ENCODE measurements at regions not wholly inside any gene's neighbourhood (a gene's known extent, or its start where the extent isn't known, plus 50 kb on each side); places are given as distances from the start of the nearest gene placed in this dataset.
A peak's percentile ranks its signal among the peaks of the same experiment; 100 is the strongest.

DNA sequence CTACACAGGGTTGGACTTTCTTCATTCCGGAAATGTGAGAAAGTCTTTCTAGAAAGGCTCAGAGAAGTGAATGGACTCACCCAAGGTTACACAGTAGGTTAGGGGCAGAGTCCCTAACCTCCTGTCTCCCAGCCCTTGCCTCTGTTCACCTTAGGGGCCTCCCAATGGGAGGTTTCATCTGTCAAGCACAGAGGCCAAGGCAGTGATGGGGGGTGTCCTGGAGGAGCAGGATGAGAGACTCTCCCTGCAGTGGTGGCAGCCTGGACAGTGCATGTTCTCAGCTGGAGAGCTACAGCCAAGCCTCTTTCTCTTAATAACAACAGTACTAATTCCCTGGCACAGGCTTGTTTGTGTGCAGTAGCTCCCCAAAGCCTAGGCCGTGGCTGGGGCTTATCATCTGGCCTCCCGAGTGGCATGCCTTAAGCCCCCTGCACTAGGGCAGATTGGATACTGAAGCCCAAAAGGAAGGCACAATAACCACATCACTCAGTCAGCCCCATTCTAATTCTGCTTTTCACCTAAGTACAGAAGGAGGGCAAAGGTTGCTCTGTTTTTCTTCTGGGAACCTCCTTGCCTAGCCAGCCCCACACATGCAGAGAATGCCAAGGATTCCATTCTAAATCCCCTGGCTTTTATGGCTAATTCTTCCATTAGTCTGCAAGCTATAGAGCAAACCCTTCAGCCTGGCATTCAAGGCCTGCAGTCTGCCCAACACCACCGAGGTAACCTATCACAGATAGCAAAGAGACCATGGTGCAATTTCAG is 50.2 kb upstream of the XPA start:
- no peak for DNase-seq

DNA sequence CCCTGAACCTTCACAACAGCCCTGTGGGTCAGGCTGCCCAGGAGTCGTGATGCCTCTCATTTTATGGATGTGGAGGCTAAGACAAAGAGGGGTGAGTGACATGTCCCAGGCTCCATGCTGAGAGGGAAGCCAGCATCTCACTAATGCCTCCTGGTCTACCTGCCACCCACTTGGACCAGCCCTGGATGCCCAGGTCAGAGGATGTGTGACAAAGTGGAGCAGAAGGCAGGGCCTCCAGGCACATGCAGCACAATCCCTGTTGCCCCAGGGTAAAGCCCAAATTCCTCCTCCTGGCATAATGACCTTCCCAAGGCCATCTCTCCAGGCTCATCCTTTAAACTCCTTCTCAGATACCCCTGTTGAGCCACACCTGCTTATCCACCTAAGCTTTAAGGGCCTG is 51.4 kb upstream of the XPA start:
- no peak for DNase-seq

DNA sequence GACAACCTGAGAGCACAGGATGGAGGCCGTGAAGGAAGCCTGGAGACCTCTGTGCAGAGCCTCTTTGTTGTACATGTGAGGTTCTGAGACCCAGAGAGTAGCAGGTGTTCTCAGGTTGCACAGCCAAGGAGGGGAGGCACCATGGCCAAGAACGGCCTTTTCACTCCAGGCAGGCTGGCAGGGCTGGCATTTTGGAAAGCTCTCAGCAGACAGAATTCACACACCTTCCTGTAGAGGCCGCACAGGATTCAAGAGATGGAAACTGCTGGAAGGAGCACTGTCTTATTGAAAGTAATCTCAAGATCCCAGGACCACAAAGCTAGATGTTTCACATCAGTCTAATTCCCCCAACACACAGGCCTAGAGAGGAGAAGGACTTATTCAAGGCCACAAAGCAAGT is 52.8 kb upstream of the XPA start:
- no peak for DNase-seq

DNA sequence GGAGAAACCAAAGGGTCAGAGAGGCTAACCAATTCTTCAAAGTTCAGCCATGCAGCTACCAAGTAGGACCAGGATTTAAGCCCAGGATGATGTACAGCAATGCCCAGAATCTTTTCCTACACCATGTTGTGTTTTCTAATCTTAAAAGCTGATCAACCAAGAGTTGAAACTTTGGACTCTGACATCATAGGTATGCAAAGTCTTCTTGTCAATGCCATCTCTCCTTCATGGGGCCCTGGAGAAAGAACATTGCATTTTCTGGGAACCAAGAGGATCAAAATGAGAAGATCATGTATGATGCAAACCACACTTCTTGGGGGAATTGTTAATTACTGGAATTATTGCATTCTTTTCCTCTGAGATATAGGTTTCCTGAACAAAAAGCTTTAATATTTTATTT is 54.4 kb upstream of the XPA start:
- DNase-seq, result no peak

DNA sequence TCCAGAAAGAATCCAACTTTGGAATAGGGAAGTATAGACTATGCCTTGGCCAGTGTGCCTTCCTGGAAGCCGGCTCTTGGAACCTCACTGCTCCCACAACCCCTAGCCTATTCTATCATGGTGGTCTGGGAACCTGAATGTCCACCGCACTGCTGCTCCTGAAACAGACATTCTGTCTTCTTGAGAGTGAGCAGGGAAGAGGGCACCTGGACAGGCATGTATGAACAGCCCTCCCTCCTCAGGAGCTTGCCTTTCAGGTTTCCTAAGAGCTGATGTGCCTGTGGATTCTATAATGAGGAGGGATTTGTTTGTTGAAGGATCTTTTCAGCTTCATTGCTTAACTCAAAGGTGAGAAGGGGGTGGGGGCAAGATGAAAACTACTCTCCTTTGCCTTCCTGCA is 55.1 kb upstream of the XPA start:
- DNase-seq, result no peak

DNA sequence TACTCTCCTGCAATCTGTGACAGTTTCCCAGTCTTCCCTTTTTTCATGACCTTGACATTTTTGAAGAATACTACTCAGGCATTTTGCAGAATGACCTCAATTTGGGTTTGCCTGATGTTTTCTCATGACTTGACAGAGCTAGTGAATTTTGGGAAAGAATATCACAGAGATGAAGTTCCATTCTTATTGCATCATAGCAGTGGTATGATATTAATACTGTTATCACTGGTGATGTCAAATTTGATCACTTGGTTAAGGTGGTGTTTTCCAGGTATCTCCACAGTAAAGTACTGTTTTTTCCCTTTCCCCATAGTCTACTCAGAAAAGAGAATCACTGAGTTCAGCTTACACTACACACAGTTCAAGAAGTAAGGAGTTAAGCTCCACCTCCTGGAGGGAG is 56.2 kb upstream of the XPA start:
- DNase-seq, result no peak

DNA sequence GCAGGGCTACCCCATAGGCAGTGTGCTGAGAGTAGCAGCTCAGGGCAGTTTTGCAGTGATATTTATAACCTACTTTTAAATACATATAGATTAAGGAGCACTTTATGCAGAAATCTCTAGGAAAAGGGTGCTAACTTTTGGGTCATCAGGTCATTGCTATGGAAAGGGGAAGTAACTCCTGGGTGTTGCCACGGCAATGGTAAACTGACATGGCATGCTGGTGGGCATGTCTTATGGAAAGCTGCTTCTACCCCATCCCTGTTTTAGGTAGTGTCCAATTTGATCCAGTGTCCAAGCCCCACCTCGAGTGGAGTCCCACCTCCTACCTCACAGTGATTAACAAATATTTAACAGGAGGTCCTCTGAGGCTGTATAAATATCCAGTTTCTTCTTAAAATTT is 56.8 kb upstream of the XPA start:
- DNase-seq, result no peak

DNA sequence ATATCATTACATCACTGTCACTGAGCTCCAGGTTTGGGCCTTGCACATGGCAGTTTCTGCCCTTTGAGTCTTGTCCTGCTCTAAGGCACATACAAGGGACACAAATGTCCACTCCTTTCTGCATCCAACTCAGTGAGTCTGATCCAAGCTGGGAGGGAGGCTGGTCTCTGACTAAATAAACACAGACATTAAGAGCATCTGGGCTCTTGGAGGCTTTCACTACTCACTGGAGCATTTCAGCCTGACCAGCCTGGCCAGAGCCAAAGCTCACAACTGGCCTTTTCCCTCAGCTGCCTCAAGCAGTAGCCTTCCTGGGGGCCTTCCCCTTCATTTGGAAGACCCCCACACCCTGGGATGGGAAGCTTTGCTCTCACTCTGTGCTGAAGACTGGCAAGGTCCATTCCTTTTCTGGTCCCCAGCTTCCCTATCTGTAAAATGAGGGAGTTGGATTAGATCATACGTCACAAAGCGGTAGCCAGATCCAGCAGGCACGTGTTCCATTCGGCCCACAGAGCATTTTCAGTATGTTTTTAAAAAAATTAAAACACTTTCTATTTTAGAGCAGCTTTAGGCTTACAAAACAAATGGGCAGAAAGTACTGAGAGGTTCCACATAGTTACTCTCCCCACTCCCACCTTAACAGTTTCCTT is 58.6 kb upstream of the XPA start:
- no peak for DNase-seq

DNA sequence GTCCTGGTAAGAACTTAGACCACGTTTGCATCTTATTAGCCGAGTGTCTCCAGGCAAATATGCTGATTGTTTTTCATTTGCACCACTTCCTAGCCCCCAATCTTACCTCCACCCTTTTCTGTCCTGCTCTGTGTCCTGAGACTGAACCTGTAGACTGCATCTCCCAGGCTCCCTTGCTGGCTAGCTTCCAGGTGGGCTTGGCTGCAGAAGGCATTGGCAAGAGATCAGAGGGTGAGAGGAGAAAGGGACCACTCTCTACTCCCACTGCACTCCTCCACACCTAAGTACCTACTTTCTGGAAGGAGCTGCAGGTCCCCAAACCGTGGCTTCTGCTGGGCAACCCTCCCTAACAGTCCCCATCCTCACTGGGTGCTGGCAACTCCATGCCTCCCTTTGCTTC is 59.9 kb upstream of the XPA start:
- no peak for DNase-seq

DNA sequence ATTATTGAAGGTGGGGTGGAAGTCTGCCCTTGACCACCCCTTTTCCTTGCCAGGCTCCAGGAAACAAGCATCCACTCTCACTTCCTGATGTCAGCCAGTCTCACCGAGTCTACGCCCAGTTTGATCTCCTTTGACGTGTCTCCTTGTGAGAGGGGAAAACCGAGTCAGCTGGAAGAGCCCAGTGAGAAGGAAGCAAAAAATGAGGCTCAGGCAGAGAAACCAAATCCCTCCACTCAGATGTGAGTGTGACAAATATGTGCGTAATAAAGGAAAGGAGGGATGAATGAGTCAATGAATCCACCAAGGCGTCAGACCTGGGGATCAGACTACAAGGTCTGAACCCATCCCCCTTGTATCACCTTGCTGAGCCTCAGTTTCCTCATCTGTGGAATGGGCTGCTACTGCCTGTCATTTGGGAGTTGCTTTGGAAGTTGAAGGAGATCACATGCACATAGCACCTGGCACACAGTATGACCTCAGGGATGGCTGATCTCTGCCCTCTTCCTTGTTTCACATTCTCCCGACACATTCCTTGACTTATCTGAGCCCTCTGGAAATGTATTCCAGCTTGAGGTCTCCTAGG is 61.3 kb upstream of the XPA start:
- DNase-seq, result no peak

DNA sequence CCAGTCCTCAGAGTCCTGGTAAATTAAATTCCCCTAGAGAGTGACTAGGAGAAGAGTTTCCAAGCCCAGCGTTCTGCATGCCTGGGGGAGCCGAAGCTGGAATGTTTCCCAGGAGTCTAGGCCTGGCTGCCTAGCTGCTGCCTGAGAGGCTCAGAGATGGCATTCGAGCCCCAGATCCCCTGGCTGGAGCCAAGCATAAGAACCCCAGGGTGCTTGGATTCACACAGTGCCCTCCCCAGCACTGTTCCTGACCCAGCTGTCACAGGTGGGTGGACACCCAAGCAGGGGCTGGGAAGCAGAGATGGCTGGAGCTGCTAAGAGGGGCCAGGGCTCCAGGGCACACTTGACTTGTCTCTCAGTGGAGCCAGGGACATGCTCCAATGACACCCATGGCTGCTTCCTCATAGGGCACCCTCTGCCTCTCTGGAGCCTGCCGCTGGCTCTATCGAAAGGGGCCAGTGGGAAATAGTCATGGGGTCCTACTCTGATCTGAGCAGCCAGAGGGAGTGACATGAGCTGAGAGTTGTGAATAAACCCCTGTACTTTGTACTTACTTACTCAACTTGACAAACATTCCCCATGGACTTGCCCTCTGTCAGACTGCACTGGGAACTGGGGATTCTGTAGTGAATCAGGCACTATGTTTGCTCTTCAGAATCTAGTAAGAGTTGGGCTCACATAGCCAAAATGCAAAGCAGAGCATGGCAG is 62.6 kb upstream of the XPA start:
- DNase-seq, result no peak

DNA sequence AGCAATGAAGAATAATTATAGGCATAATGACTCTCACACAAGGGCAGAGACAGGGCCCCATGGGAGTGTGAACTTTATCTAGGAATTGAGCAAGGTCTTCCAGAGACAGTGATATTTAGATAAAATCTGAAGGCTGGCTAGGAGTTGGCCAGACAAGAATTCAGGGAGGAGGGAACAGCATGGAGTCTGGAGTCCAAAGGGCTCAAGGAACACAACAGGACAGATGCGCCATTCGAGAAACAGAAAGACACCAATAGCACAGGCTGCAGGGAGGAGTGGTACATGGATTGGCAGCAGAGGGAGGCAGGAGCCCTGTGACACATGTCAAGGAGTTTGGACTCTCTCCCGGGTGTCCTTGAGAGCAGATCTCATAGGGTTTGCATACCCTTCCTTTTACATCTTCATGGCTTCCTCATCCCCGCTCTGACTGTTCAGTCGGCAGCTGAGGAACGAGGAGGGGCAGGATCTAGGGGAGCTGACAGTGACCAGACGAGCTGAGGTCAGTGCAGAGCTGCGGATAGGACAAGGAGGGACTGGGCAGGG is 64.0 kb upstream of the XPA start:
- no peak for DNase-seq

DNA sequence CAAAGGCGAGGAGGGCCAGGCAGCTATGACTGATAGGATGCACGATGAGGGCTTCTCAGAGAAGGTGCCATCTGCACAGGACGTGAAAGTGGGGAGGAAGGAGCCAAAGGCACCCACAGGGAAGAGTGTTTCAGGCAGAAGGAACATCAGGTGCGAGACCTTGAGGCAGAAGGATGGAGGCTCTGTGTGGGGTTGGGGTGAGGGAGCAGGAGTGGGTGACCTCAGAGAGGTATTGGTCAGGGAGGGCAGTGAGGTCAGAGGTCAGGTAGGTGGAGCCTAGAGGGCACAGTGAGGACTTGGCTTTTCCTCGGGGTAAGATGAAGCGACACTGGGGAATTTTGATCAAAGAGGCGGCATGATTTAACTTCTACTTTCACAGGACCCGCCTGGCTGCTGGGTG is 64.7 kb upstream of the XPA start:
- no peak for DNase-seq

DNA sequence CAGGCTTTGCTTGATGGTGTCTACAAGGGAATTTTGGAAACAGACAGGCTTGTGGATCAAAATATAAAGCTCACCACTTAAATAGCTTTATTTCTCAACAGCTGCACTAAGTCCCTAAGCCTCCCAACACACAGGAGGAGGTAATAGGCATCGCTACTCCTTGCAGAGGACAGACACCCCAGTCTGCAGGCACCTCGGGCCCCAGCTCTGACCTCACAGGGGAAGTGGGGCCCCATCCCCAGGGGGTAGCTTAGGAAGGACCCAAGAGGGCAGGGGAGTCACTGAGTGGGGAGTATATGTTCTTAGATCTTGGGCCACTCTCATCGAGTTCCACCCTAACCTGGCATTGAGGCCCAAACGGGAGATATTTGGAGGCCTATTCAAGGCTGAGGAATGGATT is 66.7 kb upstream of the XPA start:
- no peak for DNase-seq

DNA sequence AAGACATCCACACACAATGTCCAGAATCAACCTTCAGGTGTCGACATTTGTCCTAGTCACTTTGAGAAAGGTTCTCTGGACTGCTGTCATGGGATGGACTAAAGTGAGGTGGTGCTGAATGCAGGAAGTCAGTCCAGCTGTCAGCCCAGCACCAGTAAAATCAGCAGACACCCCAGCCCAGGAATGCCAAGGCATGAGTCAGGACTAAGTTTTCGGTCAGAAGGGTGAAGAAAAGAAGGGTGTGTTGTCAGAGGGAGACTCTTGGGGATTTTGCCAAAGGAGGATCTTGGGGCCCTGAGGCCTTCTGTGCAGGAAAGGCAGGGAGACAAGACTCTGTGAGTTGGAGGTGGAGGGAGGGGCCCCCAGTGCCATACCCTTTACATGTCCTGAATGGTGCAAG is 69.0 kb upstream of the XPA start:
- DNase-seq, result no peak

DNA sequence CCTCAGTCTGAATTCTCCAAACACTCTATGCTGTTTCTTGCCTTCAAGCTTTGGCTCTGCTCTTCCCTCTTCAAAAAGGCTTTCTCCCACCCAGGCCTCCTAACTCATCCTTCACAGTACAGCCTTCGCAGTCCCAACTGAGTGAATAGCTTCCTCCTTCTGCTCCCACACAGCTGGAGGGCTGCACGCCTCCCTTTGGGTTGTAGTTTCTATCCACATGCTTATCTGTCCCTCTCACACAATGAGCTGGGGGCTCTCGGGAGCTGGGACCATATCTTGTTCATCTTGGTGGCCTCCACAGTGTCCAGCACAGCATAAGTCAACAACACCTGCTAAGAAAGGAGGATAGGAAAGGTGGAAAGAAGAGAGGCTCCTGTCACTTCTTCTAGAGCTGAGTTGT is 69.5 kb upstream of the XPA start:
- DNase-seq, result no peak

DNA sequence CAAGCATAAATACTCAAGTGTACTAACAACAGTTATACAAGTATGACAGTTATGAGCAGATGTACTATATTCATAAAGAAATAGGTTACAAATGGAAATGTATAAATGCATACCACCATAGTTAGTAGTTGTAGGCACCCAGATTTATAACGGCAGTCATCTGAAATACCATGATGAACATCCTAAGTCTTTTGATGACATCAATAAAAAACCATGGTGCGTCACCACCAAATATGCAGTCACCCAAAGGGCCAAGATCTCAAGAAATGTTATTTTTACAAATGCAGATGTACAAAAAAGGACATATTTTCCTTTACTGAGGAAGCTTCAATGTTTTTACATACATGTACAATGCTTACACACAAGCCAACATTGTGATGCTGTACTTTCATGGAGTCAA is 70.8 kb upstream of the XPA start:
- no peak for DNase-seq

DNA sequence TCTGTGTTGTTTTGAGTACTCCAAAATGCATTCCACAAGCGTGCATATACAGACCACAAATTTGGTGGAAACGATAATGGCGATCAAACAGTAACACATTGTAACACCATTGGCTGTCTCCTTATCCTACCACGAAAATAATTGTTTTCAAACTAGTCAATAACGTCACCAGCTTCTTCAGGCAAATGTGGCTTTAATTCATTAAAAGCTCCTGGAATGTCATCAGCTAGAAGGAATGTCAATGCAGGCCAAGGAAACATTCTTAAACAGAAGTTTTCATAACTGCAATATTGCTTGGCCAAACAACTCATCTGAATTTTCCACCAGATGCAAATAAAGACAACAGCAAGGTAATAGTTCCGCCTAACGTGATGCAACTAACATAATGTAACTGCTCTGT is 71.6 kb upstream of the XPA start:
- DNase-seq, result no peak

DNA sequence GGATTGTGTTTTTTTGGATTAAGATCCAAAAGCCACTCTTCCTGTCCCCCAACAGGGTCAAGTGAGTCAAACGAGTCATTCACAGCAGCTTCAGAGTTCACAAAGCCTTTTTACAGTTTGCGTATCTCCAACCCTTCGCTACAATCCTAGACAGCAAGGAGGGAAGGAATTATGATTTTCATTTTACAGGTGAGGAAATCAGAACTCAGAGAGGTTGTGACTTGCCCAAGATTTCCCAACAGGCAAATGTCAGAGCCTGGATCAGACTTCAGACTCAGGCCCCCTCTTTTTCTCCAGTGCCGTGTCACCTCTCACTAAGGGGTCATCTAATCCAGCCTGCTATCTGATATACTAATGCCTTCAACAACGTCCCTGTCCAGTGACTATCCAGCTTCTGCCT is 72.1 kb upstream of the XPA start:
- no peak for DNase-seq

DNA sequence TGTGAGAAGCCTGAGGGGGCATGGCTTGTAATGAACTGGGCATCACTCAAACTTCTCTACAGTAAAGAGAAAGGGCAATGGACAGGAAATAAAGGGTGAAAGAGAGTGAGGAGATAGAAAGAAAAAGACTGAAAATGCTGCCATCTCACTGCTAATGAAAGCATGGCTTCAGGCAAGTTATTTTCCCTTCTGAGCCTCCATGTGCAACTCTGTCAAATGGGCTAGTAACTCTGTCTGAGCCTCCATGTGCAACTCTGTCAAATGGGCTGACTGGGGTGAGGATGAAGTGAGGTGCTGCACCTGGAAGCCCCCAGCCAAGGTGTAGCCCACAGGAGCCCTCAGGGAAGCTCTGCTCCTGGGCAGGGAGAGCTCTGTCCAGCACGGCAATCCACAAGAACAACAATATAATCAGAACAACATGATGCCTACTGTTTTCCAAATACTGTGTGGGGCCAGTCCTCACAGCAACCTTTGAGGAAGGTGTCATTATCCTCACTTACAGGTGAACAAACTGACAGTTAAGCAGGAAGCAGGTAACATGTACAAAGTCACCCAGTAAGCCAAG is 73.8 kb upstream of the XPA start:
- no peak for DNase-seq

DNA sequence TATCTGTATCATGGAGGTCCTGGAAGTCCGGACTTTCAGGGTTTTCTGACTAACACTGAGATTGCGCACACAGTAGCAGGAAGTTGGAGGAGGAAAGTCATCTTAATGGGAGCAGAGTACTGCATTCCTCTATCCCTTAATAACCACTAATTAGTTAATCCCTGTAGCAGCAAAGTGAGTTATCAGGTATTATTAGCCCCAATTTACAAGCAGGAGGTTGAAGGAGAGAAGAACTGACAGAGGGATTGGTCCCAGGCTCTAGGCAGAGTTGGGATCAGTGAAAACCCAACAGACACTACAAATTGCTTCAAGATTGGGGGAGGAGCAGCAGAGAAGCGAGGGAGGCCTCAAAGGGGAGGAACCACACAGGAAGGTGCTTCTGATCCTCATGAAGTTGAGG is 74.5 kb upstream of the XPA start:
- DNase-seq, result no peak

DNA sequence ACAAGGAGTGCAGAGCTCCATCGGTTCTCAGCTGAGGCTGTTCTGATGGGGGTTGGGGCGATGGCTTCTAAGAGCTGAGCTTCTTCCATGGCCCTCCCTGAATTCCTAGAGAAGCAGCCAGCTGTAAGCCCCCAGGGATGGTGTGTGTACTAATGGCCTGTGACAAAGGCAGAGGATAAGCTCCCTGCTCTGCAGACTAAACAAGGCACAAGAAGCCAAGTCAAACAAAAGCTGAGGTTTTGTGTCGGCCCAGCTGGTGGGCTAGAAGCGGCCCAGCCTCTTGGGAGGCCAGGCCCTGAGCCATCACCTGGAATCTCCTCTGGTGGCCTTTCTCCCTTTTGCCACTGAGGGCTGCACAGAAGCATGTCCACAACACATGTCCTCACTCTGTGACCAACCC is 75.0 kb upstream of the XPA start:
- DNase-seq, result peak; percentile 13

DNA sequence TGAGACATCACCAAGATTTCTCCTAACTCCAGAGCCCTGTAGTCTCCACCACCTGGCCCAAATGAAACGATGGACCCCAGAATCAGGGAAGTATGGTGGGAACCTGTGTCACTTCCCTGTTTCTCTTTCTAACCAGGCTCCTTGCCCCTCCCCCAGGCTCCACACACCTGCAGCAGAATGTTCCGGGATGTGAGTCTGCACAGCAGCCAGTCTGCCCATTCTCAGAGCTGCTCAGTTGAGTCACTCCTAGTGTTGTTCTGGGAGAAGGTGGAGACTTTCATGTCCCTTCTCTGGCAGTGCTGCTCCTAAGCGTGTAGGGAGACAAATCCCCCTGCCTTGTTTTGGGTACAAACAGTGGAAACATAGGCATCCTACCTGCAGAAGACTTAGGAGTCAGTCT is 76.0 kb upstream of the XPA start:
- DNase-seq, result no peak

DNA sequence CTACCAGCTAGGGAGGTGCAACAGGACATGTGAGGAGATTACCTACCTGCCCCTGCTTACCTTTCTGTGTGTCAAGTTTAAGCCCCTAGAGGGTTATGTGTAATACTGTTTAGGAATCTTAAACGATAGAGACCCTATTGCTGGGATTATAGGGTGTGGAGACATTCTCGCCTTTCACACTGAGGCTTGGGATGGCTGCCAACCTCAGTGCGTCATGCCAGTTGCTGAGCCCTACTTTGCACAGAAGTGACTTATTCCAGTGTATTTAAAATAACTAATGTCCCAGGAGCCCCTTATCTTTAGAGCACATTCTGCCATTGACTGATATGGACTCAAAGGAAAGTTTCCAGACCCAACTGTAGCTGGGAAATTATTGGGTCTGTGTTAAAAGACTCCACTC is 76.6 kb upstream of the XPA start:
- no peak for DNase-seq

Data from COR-L47 (cell line).